ENCODE measurements at regions not wholly inside any gene's neighbourhood (a gene's known extent, or its start where the extent isn't known, plus 50 kb on each side); places are given as distances from the start of the nearest gene placed in this dataset.
"Not testable (repeated sequence)": the region's sequence is repeated elsewhere in the genome, so short reads cannot be mapped to it uniquely, and the experiment has no call there.

DNA sequence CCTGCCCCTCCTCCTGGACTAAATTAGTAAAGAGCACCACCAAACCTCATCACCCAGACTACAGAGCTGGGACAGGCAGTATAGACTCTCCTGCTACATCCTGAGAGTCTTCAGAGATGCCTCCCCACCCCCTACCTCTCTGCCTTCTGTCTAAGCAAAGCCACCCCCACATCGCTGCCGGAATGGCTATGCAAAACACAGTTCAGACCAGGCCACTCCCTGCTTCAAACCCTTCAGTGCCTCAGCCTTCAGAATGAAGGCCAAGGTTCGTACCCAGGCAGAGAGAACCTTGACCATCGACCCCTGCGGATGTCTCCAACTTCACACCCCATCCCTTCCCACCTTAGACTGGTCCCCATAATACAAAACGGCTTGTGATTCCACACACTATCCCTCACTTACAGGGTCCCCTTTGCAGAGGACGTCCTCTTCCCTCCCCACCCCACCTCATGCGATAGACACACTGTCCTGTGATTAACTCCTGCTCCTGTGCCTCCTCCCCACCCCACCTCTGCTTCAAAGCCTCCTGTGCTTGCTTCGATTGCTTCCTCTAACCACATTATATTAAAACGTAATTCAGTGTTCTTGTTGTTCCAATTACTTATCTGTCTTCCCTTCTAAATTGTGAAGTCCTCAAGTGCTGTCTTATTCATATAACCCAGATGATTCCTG is 175.3 kb downstream of the UACA start:
- H3K27ac ChIP-seq (ENCODE audit: low read depth in 1 of 2, low read length in 2 of 2) = no peak overlapping the region
- intact Hi-C loops (cut with DNase I) = no loop called here
- DNase-seq = no peak
- H3K36me3 ChIP-seq (ENCODE audit: control insufficient read depth in 1 of 2, insufficient read depth in 2 of 2, low read length in 1 of 2) = no peaks in the 10 kb centered on the region
- no peak for ATAC-seq (ENCODE audit: low FRiP score)
- H3K9me3 ChIP-seq (ENCODE audit: control insufficient read depth, low read length) = no peaks in the 10 kb centered on the region
- no peak overlapping the region for H3K4me3 ChIP-seq (ENCODE audit: low read length in 2 of 2)
- no peaks in the 10 kb centered on the region for H3K4me1 ChIP-seq (ENCODE audit: control insufficient read depth in 1 of 2, insufficient read depth in 2 of 2, low read length in 2 of 2)
- 89 to 92% methylated on average over 10 of the region's 10 CpGs for WGBS, 2 donors
- no peaks in the 10 kb centered on the region for H3K27me3 ChIP-seq (ENCODE audit: control insufficient read depth in 1 of 2, insufficient read depth in 2 of 2, low read length in 1 of 2)

DNA sequence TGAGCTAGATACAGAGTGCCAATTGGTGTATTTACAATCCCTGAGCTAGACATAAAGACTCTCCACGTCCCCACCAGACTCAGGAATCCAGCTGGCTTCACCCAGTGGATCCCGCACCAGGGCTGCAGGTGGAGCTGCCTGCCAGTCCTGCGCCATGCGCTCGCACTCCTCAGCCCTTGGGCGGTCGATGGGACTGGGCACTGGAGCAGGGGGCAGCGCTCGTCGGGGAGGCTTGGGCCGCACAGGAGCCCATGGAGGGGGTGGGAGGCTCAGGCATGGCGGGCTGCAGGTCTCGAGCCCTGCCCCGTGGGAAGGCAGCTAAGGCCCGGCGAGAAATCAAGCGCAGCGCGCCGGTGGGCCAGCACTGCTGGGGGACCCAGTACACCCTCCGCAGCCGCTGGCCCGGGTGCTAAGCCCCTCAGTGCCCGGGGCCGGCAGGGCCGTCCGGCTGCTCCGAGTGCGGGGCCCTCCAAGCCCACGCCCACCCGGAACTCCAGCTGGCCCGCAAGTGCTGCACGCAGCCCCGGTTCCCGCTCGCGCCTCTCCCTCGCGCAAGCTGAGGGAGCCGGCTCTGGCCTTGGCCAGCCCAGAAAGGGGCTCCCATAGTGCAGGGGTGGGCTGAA is 176.2 kb downstream of the UACA start:
- H3K4me1 ChIP-seq (ENCODE audit: control insufficient read depth in 1 of 2, insufficient read depth in 2 of 2, low read length in 2 of 2); intact Hi-C loops (cut with DNase I); H3K9me3 ChIP-seq (ENCODE audit: control insufficient read depth, low read length); H3K4me3 ChIP-seq (ENCODE audit: low read length in 2 of 2); H3K27ac ChIP-seq (ENCODE audit: low read depth in 1 of 2, low read length in 2 of 2); ATAC-seq (ENCODE audit: low FRiP score); H3K27me3 ChIP-seq (ENCODE audit: control insufficient read depth in 1 of 2, insufficient read depth in 2 of 2, low read length in 1 of 2); H3K36me3 ChIP-seq (ENCODE audit: control insufficient read depth in 1 of 2, insufficient read depth in 2 of 2, low read length in 1 of 2): not testable (repeated sequence)
- DNase-seq = peak in 1 of 2 donors; percentile 39
- WGBS, 2 donors = 96 to 97% methylated on average over 33 to 40 of the region's 40 CpGs

DNA sequence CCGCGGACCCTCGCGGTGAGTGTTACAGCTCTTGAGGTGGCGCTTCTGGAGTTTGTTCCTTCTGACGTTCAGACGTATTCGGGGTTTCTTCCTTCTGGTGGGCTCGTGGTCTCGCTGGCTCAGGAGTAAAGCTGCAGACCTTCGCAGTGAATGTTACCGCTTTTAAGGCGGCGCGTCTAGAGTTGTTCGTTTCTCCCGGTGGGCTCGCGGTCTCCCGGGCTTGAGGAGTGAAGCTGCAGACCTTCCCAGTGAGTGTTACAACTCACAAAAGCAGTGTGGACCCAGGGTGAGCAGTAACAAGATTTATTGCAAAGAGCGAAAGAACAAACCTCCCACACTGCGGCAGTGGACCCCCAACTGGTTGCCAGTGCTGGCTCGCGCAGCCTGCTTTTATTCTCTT is 177.1 kb downstream of the UACA start:
- intact Hi-C loops (cut with DNase I) = no loop called here
- DNase-seq = peak in 1 of 2 donors; percentile 47
- Histone ChIP-seq H3K36me3 (ENCODE audit: control insufficient read depth in 1 of 2, insufficient read depth in 2 of 2, low read length in 1 of 2) (no peaks in the 10 kb centered on the region), H3K9me3 (ENCODE audit: control insufficient read depth, low read length) (no peaks in the 10 kb centered on the region), H3K27ac (ENCODE audit: low read depth in 1 of 2, low read length in 2 of 2) (no peak overlapping the region), H3K27me3 (ENCODE audit: control insufficient read depth in 1 of 2, insufficient read depth in 2 of 2, low read length in 1 of 2) (no peaks in the 10 kb centered on the region), H3K4me1 (ENCODE audit: control insufficient read depth in 1 of 2, insufficient read depth in 2 of 2, low read length in 2 of 2) (no peaks in the 10 kb centered on the region), H3K4me3 (ENCODE audit: low read length in 2 of 2) (no peak overlapping the region)
- WGBS, 2 donors = 86 to 93% methylated on average over 24 of the region's 24 CpGs
- no peak for ATAC-seq (ENCODE audit: low FRiP score)

DNA sequence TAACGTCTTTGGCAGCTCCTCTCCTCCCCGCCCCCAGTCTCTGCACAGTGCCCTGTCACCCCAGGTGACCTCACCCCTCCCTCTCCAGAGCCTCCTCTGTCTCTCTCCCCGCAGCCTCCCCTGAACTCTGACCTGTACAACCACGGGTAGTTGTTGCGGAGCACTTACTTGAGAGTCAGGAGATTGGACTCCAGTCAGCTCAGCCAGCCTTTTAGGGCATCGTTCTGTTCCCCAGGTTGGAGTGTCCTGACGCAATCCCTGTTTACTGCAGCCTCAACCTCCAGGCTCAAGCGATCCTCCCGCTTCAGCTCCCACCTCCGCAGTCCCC is 177.7 kb downstream of the UACA start:
- Histone ChIP-seq H3K36me3 (ENCODE audit: control insufficient read depth in 1 of 2, insufficient read depth in 2 of 2, low read length in 1 of 2) (no peaks in the 10 kb centered on the region), H3K27me3 (ENCODE audit: control insufficient read depth in 1 of 2, insufficient read depth in 2 of 2, low read length in 1 of 2) (no peaks in the 10 kb centered on the region), H3K9me3 (ENCODE audit: control insufficient read depth, low read length) (no peaks in the 10 kb centered on the region), H3K27ac (ENCODE audit: low read depth in 1 of 2, low read length in 2 of 2) (no peak overlapping the region), H3K4me3 (ENCODE audit: low read length in 2 of 2) (no peak overlapping the region), H3K4me1 (ENCODE audit: control insufficient read depth in 1 of 2, insufficient read depth in 2 of 2, low read length in 2 of 2) (no peaks in the 10 kb centered on the region)
- 42 to 54% methylated on average over 9 to 10 of the region's 10 CpGs for WGBS, 2 donors
- no peak for ATAC-seq (ENCODE audit: low FRiP score)
- intact Hi-C loops (cut with DNase I) = no loop called here
- DNase-seq = no peak

DNA sequence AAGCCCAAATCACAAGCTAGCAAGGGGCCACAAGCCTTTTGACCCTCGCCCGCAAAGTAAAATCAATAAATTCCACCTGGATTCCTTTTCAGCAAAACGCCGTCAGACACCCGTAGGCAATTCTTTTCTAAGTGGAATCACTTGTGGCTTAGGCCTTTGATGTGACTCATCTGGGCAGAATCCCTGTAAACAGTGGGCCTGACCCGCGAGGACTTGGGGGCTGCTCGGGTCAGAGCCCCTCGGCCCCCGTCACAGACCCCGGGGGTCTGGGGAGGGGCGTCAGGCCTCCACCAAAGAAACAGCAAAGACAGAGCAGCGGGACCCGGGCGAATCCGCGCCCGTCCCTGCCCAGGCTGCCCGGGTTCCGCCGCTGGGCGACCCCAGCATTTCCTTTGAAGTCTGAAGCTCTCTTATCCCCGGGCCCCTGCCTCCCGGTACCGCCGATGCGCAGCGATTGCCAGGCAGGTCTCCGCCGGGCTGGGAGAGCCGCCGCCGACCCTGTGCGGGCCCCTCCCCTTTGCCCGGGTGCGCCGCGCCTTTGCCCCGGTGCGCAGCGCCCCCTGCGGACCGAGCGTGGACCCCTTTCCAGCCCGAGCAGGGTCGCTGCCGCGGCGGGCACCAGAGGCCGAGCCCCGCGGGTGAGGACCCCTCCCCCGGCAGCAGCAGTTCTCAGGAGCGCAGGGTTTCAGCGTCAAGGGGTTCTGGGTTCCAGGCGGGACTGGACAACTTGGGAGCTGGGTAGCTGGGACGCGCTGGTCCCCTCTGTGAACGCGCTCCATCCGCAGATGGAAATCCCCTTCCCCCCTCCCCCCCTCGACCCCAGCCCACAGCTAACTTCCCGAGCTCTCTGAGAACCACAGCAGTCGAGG is 178.3 kb downstream of the UACA start:
- H3K27me3 ChIP-seq (ENCODE audit: control insufficient read depth in 1 of 2, insufficient read depth in 2 of 2, low read length in 1 of 2) = no peaks in the 10 kb centered on the region
- no peak overlapping the region for H3K4me3 ChIP-seq (ENCODE audit: low read length in 2 of 2)
- DNase-seq (peak in 1 of 2 donors; percentile 72), ATAC-seq (ENCODE audit: low FRiP score) (peak; percentile 22)
- intact Hi-C loops (cut with DNase I) = no loop called here
- no peaks in the 10 kb centered on the region for H3K9me3 ChIP-seq (ENCODE audit: control insufficient read depth, low read length)
- H3K4me1 ChIP-seq (ENCODE audit: control insufficient read depth in 1 of 2, insufficient read depth in 2 of 2, low read length in 2 of 2) = no peaks in the 10 kb centered on the region
- no peak overlapping the region for H3K27ac ChIP-seq (ENCODE audit: low read depth in 1 of 2, low read length in 2 of 2)
- no peaks in the 10 kb centered on the region for H3K36me3 ChIP-seq (ENCODE audit: control insufficient read depth in 1 of 2, insufficient read depth in 2 of 2, low read length in 1 of 2)
- 20 to 24% methylated on average over 61 to 64 of the region's 64 CpGs for WGBS, 2 donors

DNA sequence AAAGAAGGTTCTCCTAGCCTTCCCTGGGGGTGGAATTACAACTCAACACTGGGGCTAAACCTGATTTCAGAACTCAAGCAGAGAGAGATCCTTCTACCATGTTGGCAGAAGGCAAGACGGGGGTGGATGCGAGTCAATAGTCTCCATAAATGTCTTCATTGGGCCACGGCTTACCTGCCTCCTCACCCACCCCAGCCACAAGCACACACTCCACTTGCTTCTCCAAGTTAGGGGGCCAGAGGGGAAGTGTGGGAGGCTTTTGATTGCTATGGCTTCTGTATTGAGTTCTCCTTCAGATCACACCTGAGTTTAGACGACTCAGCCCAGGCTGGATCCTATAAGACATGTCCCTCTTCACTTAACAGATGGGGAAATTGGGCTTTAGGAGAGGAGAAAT is 178.9 kb downstream of the UACA start:
- Histone ChIP-seq H3K4me1 (ENCODE audit: control insufficient read depth in 1 of 2, insufficient read depth in 2 of 2, low read length in 2 of 2) (no peaks in the 10 kb centered on the region), H3K27ac (ENCODE audit: low read depth in 1 of 2, low read length in 2 of 2) (no peak overlapping the region), H3K36me3 (ENCODE audit: control insufficient read depth in 1 of 2, insufficient read depth in 2 of 2, low read length in 1 of 2) (no peaks in the 10 kb centered on the region), H3K27me3 (ENCODE audit: control insufficient read depth in 1 of 2, insufficient read depth in 2 of 2, low read length in 1 of 2) (no peaks in the 10 kb centered on the region), H3K9me3 (ENCODE audit: control insufficient read depth, low read length) (no peaks in the 10 kb centered on the region), H3K4me3 (ENCODE audit: low read length in 2 of 2) (no peak overlapping the region)
- intact Hi-C loops (cut with DNase I) = no loop called here
- ATAC-seq (ENCODE audit: low FRiP score) = no peak
- DNase-seq = peak in 1 of 2 donors; percentile 2
- 95 to 98% methylated on average over 4 of the region's 4 CpGs for WGBS, 2 donors

DNA sequence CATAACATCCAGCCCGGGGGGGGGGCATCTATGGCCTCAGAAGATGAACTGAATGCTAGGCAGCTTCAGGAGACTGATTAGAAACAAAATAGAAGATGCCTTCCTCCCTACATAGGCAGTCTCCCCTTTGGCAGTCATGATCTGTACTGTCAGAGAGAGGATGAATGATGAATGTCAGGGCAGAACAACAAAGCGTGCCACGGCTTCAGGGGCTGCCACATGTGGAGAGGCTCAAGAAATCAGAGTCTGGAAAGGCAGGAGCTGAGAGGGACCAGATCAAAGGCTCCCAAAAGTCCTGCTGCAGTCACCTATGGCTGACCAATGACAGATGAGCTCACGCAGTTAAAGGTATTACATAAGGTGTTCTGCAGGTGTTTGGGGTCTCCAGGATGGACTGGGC is 180.4 kb downstream of the UACA start:
- Histone ChIP-seq H3K36me3 (ENCODE audit: control insufficient read depth in 1 of 2, insufficient read depth in 2 of 2, low read length in 1 of 2) (no peaks in the 10 kb centered on the region), H3K4me1 (ENCODE audit: control insufficient read depth in 1 of 2, insufficient read depth in 2 of 2, low read length in 2 of 2) (no peaks in the 10 kb centered on the region), H3K27me3 (ENCODE audit: control insufficient read depth in 1 of 2, insufficient read depth in 2 of 2, low read length in 1 of 2) (no peaks in the 10 kb centered on the region), H3K27ac (ENCODE audit: low read depth in 1 of 2, low read length in 2 of 2) (no peak overlapping the region), H3K9me3 (ENCODE audit: control insufficient read depth, low read length) (no peaks in the 10 kb centered on the region), H3K4me3 (ENCODE audit: low read length in 2 of 2) (no peak overlapping the region)
- no peak for ATAC-seq (ENCODE audit: low FRiP score)
- peak in 1 of 2 donors; percentile 15 for DNase-seq
- intact Hi-C loops (cut with DNase I) = no loop called here
- WGBS, 2 donors = 57 to 63% methylated on average over 4 of the region's 4 CpGs

DNA sequence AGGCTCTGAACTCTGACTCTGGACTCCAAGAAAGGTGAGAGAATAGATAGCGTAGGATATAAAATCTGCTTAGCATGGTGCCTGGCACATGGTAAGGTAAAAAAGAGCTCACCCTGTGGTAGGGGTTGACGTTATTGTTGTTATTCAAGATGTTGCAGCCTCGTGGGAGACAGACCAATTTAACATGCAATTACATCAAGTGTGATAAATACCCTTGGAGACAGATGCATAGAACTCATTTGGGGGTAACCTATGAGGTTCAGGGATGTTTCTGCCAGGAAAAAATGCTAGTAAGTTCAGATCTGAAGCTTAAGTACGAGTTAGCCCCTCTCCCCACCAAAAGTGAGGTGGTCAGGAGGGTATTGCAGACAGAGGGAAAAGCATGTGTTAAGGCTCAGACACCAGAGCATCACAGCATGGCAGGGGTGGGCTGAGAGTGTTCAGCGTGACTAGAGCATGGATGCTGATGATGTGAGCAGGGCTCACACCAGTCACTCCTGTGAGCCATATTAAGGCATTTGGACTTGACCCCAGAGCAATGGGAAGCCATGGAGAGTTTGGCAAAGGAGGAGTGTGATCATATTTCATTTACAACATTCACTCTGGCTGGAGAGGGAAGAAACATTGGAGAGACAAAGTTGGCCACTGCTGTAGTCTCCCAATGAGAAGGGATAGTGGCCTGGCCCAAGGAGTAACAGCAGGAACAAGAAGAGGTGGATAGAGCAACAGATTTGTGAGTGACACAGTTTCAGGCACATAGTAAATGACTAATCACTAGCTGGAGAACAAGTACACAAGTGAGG is 181.0 kb downstream of the UACA start:
- Histone ChIP-seq H3K9me3 (ENCODE audit: control insufficient read depth, low read length) (no peaks in the 10 kb centered on the region), H3K36me3 (ENCODE audit: control insufficient read depth in 1 of 2, insufficient read depth in 2 of 2, low read length in 1 of 2) (no peaks in the 10 kb centered on the region), H3K4me1 (ENCODE audit: control insufficient read depth in 1 of 2, insufficient read depth in 2 of 2, low read length in 2 of 2) (no peaks in the 10 kb centered on the region), H3K27me3 (ENCODE audit: control insufficient read depth in 1 of 2, insufficient read depth in 2 of 2, low read length in 1 of 2) (no peaks in the 10 kb centered on the region), H3K4me3 (ENCODE audit: low read length in 2 of 2) (no peak overlapping the region), H3K27ac (ENCODE audit: low read depth in 1 of 2, low read length in 2 of 2) (no peak overlapping the region)
- intact Hi-C loops (cut with DNase I) = no loop called here
- DNase-seq (peak in 1 of 2 donors; percentile 44), ATAC-seq (ENCODE audit: low FRiP score) (peak; percentile 58)
- WGBS, 2 donors = 72 to 74% methylated on average over 5 of the region's 5 CpGs

Data from aorta (tissue), 5 donors.